Stimulated activated CD8-positive, alpha-beta memory T cell treated with anti-CD3 and anti-CD28 coated beads, Interleukin-15, amount 100 ng/mL, for 48 hours (primary cell): ENCODE measurements at regions not wholly inside any gene's neighbourhood (a gene's known extent, or its start where the extent isn't known, plus 50 kb on each side); places are given as distances from the start of the nearest gene placed in this dataset.

Experiments
- DNase-seq, 2 donors: peaks; one replicate each; pipeline ENCODE4 v3.0.0-alpha.2; 2020; ENCODE audit warnings: low read depth in 2 of 2

GRCh38 chr13:88086577-88086976 lies 415.4 kb downstream of the SLITRK5 start:
- DNase-seq: no peak

DNA sequence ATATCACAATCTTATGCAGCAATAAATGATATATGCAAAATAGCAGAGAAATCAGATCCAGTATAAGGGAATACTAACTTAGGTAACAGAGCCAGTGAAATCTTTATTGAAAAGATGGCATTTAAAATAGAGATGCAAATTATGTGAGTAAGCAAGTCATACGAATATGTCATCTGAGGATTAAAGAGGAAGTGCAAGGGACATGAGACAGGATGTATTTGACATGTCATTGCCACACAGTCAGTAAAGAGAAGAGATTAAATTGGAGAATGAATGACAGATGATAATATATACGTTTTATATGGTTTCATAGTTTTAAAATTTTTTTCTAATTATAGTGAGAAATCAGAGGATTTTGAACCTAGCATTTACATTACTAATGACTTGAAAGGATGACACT lies 426.4 kb downstream of the SLITRK5 start:
- no peak for DNase-seq

GRCh38 chr13:88103824-88104223 lies 432.7 kb downstream of the SLITRK5 start:
- DNase-seq: no peak

DNA sequence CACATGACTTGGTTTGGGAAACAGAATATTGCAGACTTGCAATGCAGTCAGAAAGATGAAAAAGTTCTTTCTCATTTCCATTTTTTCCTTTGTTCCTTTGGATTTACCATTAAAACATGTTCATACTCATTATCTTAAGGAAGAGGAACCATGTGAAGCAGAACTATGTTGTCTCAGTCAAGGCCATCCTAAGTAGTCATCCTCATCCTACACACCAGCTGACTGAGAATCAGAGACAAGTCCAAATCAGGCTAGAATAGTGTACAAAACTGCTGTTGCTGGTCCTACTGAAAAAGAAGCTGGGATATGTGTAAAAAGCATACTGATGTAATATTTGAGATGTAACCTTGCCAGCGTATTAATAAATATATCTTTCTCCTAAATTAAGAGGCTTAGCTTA lies 433.4 kb downstream of the SLITRK5 start:
- DNase-seq: no peak

- DNase-seq: no peak
Measured at GRCh38 chr13:88107570-88107969, 436.4 kb downstream of the SLITRK5 start.

DNA sequence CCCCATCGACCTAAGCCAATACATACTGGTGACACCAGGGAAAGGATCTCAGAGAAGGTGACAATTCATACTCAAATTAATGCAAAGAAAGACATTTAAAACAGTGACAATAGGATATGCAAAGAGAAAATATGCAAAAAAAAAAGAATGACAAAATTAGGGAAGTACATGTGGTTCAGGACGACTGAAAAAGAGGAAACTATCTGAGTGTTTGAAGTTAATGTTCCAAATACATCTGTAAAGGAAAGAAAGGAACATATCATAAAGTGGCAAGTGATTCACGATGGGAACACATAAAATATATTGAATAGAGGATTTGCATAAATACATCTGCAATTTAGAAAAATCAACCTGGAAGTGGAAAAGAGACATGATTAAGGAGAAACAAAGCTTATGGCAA lies 441.4 kb downstream of the SLITRK5 start:
- no peak for DNase-seq

DNA sequence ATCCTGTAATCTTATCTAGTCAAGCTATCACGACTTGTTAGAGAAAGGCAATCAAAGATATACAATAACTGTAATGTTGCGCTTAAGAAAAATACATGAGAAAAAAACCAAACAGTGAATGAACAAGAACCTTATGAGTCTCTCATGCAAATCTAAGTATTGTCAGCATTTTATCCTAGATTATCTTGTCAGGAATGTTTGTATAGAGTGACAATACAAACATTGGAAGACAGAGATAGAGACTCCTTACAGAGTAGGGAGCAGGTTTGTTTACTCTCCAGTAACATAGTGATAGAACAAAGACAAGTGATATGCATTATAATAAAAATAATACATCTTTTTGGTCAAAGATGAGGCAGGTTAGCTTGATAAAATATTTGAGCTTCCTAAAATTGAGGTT lies 444.8 kb downstream of the SLITRK5 start:
- no peak for DNase-seq

DNA sequence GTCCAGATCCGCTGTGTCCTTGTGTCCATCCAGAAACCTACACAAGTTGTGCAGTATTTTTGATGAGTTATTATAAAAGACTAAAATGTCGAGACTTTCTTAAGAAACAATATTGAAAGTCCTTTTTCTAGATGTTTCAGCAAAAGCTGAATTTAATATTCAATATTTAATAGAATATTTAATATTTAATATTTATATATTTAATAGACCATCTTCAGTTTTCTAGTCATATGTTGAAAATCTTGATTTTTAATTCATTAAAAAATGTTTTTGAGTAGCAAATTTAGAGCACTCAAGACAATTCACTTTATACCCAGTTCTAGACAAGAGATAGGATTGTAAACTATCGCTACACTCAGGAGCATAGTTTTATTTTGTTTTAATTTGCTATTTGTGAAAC lies 447.8 kb downstream of the SLITRK5 start:
- no peak for DNase-seq

- DNase-seq: no peak
Measured at GRCh38 chr13:88124142-88124541, 453.0 kb downstream of the SLITRK5 start.

- no peak for DNase-seq
Measured at GRCh38 chr13:88125055-88125454, 453.9 kb downstream of the SLITRK5 start.

DNA sequence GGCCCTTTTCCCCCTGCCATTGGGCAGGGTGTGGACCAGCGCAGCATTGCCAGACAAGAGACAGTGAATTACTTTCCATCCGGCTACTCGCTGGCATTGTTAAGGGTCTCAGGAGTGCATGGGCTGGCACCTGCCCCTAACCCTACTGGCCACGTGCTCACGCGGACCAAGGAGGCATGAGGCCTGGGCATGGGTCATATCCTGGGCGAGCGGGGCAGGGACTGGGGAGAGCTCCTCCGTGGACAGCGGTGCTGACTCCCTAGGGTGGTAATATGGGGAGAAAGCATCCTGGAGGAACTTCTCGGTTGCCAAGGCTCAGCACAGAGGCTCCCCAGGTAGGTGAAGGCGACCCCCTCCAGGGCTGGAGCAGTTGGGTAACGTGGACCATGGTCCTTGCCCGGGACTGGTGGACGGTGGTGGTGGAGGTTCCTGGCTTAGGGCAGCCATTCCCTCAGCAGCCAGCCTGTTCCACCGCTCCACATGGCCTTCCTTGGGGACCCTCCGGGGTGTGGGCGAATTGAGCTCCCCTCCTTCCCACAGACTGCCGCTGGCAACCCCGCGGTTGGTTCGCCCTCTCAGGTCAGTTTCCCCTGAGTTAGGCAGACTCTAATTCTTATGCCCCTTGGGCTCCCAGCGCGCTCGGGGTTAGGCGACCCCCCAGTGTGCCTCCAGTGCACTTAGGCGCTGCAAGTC lies 465.1 kb downstream of the SLITRK5 start:
- DNase-seq: no peak

DNA sequence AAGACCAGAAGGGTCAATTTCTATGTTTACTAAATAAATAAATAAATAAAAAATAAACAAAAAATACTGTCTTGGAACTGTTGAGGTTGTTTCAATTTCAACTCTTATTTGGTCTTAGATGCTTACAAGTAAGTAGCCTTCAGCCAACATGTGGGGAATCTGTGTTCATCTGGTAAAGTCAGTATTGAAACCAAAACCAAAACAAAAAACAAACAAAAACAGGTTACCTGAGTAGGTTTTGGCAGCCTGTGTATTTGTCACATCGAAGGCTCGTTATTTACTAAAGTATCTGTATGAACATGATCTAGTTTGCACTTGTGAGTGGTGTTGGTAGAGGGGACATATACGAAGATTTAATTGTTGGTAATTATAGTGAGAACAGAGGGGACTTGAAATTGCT lies 471.5 kb downstream of the SLITRK5 start:
- DNase-seq: no peak

DNA sequence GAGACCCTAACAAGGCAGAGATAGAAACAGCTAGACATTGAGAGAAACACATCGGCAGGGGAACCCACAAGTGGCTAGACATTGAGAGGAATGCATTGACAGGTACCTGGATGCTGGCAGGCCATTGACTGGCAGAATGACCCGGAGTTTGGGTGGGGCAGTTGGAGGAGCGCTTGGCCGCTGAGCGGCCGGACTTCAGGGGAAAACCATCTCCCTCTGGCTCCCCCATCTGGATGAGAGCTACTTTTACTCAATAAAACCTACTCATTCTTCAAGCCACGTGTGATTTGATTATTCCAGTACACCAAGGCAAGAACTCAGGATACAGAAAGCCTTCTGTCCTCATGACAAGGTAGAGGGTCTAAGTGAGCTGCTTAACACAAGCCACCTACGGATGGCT lies 473.4 kb downstream of the SLITRK5 start:
- no peak for DNase-seq

DNA sequence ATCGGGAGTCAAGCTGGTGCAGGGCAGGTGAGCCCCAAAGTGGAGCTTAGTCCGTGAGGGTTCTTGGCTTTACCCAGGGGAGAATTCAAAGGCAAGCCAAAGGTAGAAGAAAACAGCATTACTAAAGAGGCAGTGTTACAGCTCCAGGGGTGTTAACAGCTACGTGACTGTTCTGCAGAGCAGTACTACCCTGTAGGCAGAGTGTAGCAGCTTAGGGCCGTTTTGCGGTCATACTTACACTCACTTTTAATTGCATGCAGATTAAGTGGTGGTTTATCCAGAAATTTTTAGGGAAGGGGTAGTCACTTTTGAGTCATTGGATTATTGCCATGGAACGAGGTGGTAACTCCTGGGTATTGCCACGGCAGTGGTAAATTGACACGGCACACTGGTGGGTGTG lies 482.2 kb downstream of the SLITRK5 start:
- DNase-seq: no peak

DNA sequence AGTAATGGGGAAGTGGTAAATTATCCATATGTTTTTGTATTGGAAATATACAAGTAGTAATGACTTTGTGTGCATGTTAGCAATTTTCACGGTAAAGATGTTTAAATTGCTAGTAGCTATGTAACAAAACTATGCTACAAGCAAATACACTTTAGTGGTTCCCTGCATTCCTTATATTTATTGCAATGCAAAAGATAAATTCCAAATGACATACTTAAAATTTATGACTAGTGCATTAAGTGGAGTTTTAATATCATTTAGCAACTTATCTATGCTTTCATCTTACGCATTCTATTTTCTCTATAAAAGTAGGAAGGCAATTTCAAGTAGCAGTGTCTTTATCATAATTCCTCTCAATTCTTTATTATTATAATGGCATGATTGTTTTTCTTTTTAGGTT lies 482.8 kb downstream of the SLITRK5 start:
- DNase-seq: no peak

DNA sequence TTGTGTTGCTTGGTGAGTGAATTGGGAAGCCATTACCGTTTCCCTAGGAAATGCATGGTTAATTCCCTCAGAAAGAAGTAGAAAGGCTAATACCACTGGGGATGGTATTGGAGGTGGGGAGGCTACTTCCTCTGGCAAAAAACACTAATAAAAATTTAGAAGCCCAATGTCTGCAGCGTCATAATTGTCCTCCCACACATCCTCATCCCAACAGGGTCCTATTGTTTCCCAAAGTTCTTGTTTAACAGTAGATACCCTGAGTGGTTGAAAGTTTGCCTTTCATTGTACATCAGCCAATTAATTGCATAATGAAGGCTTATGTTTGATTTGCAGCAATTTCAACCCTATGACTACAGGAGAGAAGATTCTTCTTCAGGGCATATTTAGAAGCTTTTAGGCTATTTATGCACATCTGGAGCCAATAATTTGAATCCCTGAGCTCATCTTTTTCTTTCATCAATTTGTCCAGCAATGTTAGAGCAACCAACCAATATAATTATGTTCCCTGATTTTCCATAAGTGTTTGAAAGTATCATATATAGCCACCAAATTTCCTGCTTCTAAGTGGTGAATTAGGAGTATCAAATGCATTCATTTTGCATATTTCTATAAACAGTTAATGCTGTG lies 491.0 kb downstream of the SLITRK5 start:
- DNase-seq: no peak

DNA sequence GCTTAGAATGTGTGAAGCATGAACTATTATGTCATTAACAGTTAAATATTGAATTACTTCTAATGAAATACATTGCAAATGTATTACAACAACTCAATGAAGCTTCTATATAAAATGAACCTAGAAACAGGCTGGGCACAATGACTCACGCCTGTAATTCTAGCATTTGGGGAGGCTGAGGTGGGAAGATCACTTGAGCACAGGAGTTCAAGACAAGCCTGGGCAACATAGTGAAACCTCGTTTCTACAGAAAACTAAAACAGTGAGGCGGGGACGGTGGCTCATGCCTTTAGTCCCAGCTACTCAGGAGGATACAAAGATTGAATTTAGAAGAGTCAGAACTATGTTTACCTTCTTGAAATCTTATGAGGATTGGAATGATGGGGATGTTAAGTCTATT lies 505.1 kb downstream of the SLITRK5 start:
- DNase-seq: no peak

DNA sequence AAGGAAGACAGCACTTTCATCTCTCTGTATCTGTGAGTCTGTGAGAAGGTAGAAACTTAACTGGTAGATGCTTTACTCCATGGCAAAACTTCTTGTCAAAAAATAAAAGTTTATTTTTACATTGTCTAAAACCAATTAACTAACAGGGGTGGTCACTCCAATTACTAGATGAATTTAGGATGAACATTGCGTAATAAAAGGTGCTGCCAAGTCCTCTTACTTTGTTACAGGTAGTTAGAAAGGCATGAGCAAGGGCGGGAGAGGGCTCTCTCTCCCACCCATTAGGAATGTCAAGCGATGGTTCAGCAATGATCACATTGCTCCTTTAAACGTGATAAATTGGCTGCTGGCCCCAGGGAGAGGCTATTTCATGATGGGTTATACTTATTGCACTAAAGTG lies 512.3 kb downstream of the SLITRK5 start:
- DNase-seq: no peak

GRCh38 chr13:88188986-88189385 lies 517.8 kb downstream of the SLITRK5 start:
- DNase-seq: no peak

GRCh38 chr13:88189728-88190127 lies 518.6 kb downstream of the SLITRK5 start:
- no peak for DNase-seq

- no peak for DNase-seq
Measured at GRCh38 chr13:88196106-88196505, 524.9 kb downstream of the SLITRK5 start.

GRCh38 chr13:88217372-88217771 lies 546.2 kb downstream of the SLITRK5 start:
- no peak for DNase-seq

DNA sequence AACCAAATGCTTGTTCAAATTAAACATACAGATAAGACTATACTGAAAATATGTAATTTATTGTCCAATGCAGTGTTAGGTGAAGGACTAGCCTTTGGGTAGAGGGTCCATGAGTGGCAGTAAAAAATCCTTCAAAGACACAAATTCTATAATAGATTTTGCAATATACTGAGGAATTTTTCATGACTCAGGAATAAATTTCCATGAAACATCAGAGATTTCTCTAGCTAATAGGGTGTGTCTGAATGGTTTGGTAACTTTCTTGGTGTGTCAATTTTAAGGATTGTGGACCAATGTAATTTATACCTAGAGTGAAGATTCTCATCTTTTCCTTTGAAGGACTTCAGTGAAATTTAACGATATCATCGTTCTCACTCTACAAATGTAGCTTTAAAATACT lies 546.7 kb downstream of the SLITRK5 start:
- DNase-seq: no peak

DNA sequence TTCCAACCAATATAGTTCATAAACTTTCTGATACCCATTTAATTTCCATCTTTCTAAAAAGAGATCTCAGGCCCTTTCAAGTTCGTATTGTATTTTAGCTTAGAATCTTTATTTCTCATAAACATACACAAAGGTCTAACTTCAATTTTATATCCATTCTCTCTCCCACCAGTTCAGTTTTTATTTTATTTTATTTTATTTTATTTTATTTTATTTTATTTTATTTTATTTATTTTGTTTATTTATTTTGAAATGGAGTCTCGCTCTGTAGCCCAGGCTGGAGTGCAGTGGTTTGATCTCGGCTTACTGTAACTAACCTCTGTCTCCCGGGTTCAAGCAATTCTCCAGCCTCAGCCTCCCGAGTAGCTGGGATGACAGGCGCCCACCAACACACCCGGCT lies 552.8 kb downstream of the SLITRK5 start:
- DNase-seq: no peak
